WI38 (cell line): ENCODE measurements at regions not wholly inside any gene's neighbourhood (a gene's known extent, or its start where the extent isn't known, plus 50 kb on each side); places are given as distances from the start of the nearest gene placed in this dataset.
A peak's percentile ranks its signal among the peaks of the same experiment; 100 is the strongest.

Experiments used
- H3K4me3 ChIP-seq: 2 replicates; pipeline ENCODE4 v1.5.1; 2011; ENCODE audit warnings: low read depth, mild to moderate bottlenecking, control low read depth, low read length
- CTCF ChIP-seq: IDR thresholded peaks from 2 replicates; pipeline ENCODE4 v1.5.1; 2012; ENCODE audit warnings: low read depth, mild to moderate bottlenecking, control low read depth, low read length

DNA sequence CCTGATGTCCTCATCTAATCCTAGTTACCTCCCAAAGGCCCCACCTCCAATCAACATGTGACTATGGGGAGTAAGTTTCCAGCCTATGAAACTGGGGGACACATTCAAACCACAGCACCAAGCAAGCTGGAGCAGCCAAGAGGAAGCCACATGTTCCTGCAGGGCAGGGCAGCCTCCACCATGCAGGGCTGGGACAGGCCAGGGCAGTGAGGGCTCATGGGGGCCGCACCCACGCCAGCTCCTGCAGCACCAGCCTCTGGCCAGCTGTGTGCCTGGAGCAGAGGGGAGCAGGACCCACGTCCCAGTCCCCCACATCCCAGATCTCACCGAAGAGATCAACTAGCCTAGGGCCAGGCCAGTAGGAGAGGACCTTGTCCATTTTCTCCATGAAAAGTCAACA, 85.9 kb upstream of the INSIG1 start:
- TF ChIP-seq CTCF, result no peak
- H3K4me3 ChIP-seq, result no peak overlapping the region

- TF ChIP-seq CTCF, result no peak
- no peak overlapping the region for H3K4me3 ChIP-seq
These were observed 85.2 kb upstream of the INSIG1 start for GRCh38 chr7:155212301-155213015.

DNA sequence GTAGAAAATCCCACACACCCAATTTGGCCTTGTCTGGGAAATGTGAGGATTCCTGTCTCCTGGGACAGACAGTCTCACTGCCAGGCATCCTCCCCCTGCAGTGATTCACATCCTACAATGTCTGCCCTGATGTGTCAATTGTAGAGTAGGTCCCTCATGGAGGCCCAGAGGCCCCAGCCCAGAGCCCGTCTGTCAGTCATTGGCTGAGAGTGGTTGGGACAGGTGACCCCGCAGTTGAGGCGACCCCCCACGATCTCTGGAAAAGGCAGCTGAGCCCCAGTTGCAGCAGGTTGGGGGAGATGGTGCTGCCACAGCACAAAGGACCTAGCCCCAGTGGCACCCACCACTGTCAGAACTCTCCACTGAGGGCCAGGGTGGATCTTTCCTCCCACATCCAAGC, 84.3 kb upstream of the INSIG1 start:
- H3K4me3 ChIP-seq, result no peak overlapping the region

GRCh38 chr7:155213955-155214740, 83.5 kb upstream of the INSIG1 start:
- H3K4me3 ChIP-seq, result peak overlapping the region; percentile 34
- no peak for TF ChIP-seq CTCF

More for the DNA sequence above, 84.3 kb upstream of the INSIG1 start:
- no peak for TF ChIP-seq CTCF

DNA sequence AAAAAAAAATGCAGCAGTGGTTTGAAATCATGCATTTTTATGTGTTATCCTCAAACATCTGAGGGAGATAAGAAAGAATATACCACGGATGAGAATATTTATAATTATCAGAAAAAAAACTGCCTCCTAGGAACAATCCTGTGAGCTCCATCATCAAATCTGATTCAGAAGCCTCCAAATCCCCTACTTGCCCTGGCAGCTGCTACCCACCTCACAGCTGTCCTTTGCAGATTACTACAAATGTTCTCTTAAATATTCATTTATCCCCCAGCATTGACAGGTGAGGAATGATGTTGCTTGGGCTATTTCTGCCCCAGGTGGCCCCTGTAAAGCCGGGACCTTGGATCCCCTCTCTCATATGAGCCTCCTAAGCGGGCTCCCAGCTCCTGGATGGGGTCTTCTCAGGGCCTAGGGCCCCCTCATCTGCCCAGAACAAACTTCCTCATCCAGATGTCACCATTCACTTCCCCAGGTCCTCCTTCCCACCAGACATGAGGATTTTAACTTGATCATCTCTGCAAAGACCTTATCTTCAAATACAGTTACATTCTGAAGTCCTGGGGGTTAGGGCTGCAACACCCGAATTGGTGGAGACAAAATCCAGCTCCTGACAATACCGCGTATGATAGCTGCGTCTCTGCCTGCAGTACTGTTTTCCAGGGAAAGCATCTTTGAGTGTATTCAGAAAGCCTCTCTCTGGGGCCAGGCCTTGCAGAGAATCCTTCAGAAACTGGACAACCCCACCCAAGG, 81.9 kb upstream of the INSIG1 start:
- H3K4me3 ChIP-seq, result no peak overlapping the region
- TF ChIP-seq CTCF, result no peak

DNA sequence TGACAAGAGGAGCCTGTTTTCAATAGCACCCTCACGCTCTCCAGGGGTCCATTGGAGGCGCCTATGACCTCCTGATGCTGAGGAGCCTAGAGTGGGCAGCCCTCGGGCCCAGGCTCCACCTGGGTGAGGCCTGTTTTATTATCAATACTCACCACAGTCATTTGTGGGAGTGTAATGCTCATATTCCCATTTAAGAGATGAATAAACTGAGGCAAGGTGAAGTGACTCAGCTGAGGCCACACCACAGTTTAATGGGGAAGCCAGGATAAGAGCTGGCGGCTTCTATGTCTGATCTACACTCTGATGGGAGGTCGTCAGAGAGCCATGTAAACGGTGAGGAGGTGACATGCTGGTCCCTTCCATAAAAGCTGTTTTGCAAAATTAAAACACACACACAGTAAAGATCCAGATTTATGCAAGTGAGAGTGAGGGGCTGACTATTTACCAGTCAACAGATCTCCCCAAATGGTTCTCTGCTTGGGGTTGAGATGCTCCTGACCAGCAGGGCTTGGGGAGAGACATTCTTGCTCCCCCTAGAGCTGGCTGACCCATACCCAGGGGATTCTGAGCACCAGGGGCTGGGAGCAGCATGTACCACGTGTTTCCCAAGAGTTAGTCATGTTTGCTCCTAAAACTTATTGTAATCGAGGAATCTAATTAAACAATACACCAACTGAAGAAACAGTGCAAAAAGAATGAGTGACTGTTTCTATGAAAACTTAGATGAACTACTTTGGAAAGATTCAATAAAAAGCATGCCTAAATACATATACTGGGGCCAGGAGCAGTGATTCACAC, 81.0 kb upstream of the INSIG1 start:
- no peak overlapping the region for H3K4me3 ChIP-seq
- no peak for TF ChIP-seq CTCF
